GM13977 (cell line): ENCODE measurements at regions not wholly inside any gene's neighbourhood (a gene's known extent, or its start where the extent isn't known, plus 50 kb on each side); places are given as distances from the start of the nearest gene placed in this dataset.
"Not testable (repeated sequence)": the region's sequence is repeated elsewhere in the genome, so short reads cannot be mapped to it uniquely, and the experiment has no call there.

Source experiments
- DNase-seq: peaks from one replicate; pipeline ENCODE4 v3.0.0; 2012; ENCODE audit warnings: low spot score
- in situ Hi-C: fragments of 300-500 bp; cut with MboI; formaldehyde crosslinking; loops from one replicate; pipeline ENCODE4 v1.12.0; 2022; ENCODE audit warnings: low sequenced_read_pairs, low pct_unique_long_range_greater_than_20kb, mixed read lengths, inconsistent platforms; ENCODE audit not compliant: unreplicated experiment
- TF ChIP-seq, protein P1 (sequence below): IDR thresholded peaks from 2 replicates; pipeline ENCODE4 v1.5.1; 2012; ENCODE audit warnings: mild to moderate bottlenecking, control low read depth; ENCODE audit not compliant: insufficient read depth; ENCODE audit errors: extremely low read depth, missing control alignments

DNA sequence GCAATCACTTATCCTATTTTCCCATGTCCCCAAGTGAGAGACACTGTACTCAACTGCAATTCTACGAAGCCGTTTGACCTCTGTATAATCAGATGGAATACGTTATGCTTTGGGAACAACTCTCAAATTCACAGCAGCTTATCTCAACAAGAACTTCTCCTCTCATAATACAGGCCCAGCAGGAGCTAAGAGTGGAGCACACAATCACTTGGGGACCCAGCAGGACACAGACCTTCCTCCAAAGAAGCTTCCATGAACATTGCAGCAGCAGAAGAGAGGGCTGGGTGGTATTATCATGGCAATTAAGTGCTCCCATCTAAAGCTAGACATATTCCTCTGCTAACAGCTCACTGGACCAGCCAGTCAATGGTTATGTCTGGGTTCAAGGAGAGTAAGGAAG is 428.3 kb upstream of the MIR17HG start:
- DNase-seq, result no peak
- in situ Hi-C loops, result no loop called here

DNA sequence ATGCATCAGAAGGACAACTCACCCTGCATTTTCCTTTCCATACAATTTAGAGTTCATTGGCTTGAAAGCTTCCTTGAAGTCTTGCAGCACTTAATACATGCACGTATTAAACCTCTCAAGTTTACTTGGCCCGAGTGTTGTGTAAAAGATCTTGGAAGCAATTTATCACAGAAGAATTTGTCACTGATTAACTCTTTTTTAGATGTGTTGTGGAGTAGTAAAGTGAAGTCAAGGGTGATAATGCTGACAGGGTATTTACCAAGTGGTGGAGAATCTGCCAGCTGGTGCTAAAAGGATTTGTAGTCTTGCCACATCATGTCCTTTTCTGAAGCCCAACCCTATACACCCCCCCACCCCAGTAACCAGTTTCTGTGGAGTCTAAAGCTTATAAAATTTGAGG is 421.0 kb upstream of the MIR17HG start:
- TF ChIP-seq, protein P1, sequence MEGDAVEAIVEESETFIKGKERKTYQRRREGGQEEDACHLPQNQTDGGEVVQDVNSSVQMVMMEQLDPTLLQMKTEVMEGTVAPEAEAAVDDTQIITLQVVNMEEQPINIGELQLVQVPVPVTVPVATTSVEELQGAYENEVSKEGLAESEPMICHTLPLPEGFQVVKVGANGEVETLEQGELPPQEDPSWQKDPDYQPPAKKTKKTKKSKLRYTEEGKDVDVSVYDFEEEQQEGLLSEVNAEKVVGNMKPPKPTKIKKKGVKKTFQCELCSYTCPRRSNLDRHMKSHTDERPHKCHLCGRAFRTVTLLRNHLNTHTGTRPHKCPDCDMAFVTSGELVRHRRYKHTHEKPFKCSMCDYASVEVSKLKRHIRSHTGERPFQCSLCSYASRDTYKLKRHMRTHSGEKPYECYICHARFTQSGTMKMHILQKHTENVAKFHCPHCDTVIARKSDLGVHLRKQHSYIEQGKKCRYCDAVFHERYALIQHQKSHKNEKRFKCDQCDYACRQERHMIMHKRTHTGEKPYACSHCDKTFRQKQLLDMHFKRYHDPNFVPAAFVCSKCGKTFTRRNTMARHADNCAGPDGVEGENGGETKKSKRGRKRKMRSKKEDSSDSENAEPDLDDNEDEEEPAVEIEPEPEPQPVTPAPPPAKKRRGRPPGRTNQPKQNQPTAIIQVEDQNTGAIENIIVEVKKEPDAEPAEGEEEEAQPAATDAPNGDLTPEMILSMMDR, result no peak
- in situ Hi-C loops, result no loop called here
- no peak for DNase-seq

More for the DNA sequence above, 428.3 kb upstream of the MIR17HG start:
- TF ChIP-seq, protein P1, result no peak

DNA sequence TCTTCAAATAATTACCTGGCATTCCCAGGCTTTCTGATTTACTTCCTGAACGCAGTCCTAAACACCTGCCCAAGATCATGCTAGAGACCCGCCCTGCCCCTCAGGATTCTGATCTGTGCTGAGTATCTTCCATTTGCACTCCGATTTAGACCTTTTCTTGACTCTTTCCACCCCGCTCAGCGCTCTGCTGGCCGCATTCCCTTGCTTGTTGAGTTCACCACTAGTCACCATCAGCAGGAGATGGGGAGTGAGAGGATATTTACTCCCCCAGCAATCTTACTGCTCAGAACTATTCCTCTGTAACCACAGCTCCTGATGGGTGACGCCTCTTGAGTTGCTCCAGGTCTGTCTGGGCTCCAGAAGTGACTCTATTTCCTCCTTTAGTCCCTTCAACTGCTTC is 419.4 kb upstream of the MIR17HG start:
- no peak for DNase-seq
- TF ChIP-seq, protein P1, result no peak
- in situ Hi-C loops, result no loop called here

DNA sequence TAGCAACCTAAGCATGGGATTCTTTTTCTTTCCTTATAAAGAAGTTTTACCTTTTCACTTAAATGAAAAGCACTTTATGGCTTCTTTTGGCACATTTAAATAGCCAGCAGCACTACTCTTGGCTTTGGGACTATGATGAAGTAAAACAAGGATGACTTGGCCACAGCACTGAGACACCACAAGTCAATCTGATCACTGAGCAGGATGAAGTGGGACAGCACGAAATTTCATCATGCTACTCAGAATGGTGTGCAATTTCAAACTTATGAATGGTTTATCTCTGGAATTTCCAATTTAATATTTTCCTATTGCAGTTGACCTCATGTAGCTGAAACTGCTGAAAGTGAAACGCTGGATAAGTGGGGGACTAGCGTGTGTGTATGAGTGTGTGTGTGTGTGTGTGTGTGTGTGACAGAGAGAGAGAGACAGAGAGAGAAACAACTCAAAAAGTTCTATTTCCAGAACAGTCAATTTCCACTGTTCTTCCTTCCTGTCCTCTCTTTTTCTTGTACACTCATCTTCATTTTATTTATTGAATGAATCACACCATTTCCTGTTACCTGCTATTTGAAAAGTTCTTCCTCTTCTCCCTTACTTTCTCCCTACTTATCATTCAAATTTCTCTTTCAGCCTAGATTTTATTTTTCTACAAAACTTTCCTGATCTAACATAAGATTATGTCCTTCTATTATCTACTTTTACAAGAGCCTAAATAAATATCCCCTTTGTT is 414.2 kb upstream of the MIR17HG start:
- no peak for DNase-seq

DNA sequence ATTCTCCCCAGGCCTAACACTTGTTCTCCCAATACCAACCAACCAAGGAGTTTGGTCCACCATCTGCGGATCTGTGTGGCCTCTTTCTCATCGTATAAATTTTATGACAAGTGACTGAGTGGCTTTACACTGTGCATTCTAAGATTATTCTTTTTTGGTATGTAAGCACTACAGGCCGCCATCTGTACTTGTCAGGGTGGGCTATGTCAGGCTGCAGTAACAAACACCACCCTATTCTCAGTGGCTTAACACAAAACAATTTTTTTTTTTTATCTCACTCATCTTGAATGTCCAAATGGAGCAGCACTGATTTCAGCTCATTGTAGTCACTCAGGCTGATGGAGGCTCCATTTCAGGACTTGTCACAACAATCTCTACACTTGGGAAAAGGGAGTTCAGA is 412.7 kb upstream of the MIR17HG start:
- in situ Hi-C loops, result no loop called here
- TF ChIP-seq, protein P1, result no peak
- no peak for DNase-seq

More for the DNA sequence above, 414.2 kb upstream of the MIR17HG start:
- in situ Hi-C loops, result no loop called here
- TF ChIP-seq, protein P1, result no peak

DNA sequence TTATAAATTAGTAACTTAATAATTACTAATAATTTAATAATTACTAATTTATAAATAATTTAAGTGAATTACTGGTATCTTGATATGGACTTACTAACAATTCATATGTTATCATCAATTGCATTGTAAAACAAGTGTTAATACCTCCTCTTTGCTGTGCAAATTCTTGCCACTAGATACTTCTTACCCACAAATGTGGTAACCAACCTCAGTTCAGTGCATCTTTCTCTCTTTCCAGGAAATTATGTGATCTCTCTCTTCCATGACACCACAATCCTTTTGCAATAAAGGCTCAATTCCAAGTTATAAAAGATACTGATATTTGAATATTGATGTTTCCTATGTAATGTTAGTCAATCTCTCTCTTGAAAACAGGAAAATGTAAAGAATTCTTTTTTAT is 408.6 kb upstream of the MIR17HG start:
- no peak for DNase-seq
- TF ChIP-seq, protein P1, result no peak
- in situ Hi-C loops, result no loop called here

DNA sequence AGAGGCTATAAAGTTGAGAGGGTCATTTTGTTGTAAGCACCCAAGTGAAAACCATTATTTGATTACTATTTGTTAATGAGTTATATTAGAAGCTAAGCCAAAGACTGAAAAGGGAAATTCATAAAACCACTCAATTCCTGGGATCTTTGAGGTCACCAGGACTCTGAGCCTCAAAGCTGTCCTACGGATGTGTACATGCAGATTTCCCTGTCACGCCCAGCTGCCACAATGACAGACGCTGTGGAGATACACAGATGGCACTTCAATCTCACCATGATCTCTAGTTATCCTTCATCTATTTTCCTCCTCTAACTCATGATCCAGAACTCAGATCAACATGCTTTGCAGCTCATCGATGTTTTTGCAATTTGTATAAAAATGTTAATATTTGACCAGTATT is 403.5 kb upstream of the MIR17HG start:
- in situ Hi-C loops, result no loop called here
- DNase-seq, result no peak
- TF ChIP-seq, protein P1, result no peak

DNA sequence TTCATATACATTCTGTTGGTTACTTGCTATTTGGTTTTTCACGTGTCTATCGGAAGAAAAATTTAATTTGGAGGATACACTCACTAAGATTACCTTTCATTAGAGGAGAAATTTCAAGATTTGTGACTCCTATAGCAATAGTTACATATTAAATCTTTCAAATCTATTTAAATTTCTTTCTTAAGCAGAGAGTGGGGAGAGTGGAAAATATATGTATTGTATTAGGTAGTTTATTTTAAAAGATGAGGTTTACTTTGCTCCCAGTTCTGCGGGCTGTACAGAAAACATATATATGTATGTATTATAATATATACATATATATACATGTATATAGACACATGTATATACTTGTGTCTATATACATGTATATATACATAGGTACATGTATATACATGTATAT is 402.3 kb upstream of the MIR17HG start:
- DNase-seq, in situ Hi-C loops: not testable (repeated sequence)

DNA sequence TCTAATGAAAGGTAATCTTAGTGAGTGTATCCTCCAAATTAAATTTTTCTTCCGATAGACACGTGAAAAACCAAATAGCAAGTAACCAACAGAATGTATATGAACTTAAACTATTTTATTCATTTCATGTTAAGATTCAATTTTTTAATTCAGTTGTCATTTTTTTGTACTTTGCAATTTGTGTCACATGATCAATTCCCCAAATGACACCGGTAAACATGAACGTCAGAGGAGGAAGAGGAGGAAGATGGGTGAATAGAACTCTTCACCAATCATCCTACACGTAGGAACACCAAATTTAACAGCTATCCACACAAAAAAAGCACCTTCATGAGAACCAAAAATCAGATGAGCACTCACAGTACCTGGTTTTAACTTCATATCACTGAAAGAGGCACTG is 401.4 kb upstream of the MIR17HG start:
- in situ Hi-C loops, DNase-seq: not testable (repeated sequence)
